SK-N-MC (cell line): ENCODE measurements at regions not wholly inside any gene's neighbourhood (a gene's known extent, or its start where the extent isn't known, plus 50 kb on each side); places are given as distances from the start of the nearest gene placed in this dataset.

Experiments
- EZH2 ChIP-seq: fragments of 200-600 bp; sonication (generic); IDR thresholded peaks from one replicate; pipeline ENCODE4 v1.6.1; 2017; ENCODE audit warnings: antibody characterized with exemption
- POLR2AphosphoS5 ChIP-seq: IDR thresholded peaks from 2 replicates; pipeline ENCODE4 v1.6.1; 2012; ENCODE audit warnings: mild to moderate bottlenecking, low read depth, low read length, borderline replicate concordance

GRCh38 chr3:8444883-8445282, 56.7 kb upstream of the LMCD1 start:
- TF ChIP-seq POLR2AphosphoS5 (no peak), EZH2 (no peak)
